HG03520 (cell line): ENCODE measurements at regions not wholly inside any gene's neighbourhood (a gene's known extent, or its start where the extent isn't known, plus 50 kb on each side); places are given as distances from the start of the nearest gene placed in this dataset.

ENCODE experiments used
- ATAC-seq: cut with Tn5 transposase; IDR thresholded peaks from one replicate; pipeline ENCODE4 v1.9.1; 2021; ENCODE audit warnings: mild to moderate bottlenecking, moderate library complexity; ENCODE audit not compliant: unreplicated experiment

- no peak for ATAC-seq
Observed at GRCh38 chr16:50469744-50470321, 78.4 kb upstream of the NKD1 start.

- ATAC-seq, result no peak
Observed at GRCh38 chr16:50469121-50469743, 79.0 kb upstream of the NKD1 start.

DNA sequence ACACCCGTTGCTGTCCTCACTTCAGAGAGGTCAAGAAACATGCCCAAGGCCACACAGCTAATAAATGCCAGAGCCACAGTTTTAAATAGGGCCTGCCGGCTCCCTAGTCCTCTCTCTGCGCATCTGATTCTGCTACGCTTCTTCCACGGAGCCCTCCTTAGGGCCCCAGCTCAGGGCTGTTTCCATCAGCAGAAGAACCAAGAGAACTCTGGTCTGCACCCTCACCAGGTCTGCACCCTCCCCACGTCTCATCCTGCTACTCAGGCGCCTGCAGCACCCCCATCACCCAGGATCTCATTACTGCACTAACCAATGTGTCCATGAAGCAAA, 79.5 kb upstream of the NKD1 start:
- no peak for ATAC-seq

DNA sequence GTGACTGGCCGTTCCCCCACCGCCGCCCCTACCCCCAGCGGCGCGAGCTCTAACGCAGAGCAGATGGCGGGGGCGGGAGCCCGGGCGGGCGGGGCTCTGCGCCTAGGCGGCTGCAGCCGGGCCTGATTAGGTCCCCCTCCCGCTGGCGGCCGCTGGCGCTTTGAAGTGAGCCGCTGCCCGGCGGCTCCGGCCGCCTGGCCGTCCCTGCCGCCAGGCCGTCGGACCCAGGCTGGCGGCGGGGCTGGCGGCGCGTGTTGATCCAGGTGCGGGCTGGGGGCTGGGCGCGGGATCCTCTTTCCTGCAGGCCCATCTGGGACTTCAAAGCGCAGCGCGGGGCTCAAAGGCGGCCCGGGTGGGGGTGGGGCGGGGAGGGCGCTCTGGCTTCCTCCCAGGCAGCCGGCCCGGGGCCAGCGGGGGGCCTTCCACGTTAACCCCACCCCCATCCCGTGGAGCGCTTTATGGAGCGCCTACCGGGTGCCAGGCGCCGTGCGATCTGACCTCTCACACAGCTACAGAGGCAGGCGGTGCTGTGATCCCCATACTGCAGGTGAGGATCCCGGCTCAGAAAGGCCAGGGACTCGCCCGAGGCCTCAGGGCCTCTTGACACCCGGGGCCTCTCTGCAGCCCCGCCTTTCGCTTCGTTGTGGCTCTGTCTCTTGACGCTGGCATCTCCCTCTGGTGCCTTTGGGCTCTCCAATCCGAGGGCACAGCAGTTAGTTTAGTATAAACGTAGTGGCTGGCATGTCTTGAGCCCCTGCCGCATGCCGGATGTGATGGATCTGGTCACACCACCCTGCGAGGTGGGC, 80.0 kb upstream of the NKD1 start:
- no peak for ATAC-seq

DNA sequence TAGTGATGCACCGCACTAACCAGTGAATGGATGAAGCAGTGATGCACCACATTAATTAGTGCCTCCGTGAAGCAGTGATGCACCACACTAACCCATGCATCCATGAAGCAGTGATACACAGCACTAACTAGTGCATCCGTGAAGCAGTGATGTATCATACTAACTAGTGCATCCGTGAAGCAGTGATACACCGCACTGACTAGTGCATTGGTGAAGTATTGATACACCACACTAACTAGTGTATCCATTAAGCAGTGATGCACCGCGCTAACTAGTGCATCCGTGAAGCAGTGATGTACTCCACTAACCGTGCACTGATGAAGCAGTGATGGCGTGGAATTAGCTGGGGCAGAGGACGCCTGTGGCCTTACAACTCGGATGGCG, 80.6 kb upstream of the NKD1 start:
- ATAC-seq, result no peak

DNA sequence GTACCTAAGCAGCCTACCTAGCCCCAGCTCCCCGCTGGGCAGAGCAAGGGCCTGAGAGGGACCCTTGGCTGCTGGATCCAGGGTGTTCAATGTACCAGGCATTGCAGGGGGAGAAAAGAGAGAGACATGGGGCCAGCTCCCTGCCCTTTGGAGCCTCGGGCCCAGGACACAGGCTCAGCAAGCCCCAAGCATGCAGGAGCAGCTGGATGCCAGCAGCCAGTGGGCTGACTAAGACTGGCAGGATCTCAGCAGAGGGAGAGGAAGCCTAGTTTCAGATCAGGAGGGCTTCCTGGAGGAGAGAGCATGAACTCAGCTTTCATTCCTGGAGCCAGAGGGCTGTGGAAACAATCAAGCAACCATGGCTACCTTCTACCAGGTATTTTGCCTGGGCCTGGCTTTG, 82.0 kb upstream of the NKD1 start:
- ATAC-seq, result no peak

GRCh38 chr16:50464325-50465290, 83.6 kb upstream of the NKD1 start:
- no peak for ATAC-seq

- ATAC-seq, result no peak
Observed at GRCh38 chr16:50463581-50464324, 84.4 kb upstream of the NKD1 start.

- no peak for ATAC-seq
Observed at GRCh38 chr16:50462793-50463507, 85.2 kb upstream of the NKD1 start.

DNA sequence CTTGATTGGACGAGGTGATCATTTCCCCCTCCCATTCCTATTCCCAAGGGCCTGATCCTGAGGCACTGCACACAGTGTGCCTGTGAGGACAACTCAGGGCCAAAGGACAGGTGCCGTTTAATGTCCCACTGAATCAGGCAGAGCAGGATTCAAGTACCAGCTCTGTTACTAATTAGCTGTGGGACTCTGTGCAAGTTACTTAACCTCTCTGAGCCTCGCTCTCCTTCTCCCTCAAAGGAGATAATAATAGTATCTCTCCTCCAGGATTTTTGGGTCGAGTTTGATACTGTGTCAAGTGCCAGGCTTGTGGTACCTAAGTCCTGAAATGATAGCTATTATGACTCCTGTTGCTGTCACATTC, 86.8 kb upstream of the NKD1 start:
- ATAC-seq, result no peak

- ATAC-seq, result no peak
Observed at GRCh38 chr16:50460538-50461399, 87.4 kb upstream of the NKD1 start.

- no peak for ATAC-seq
Observed at GRCh38 chr16:50459496-50460080, 88.6 kb upstream of the NKD1 start.

- no peak for ATAC-seq
Observed at GRCh38 chr16:50458667-50459495, 89.3 kb upstream of the NKD1 start.

GRCh38 chr16:50457979-50458491, 89.2 kb upstream of the BRD7 start:
- ATAC-seq, result no peak

- no peak for ATAC-seq
Observed at GRCh38 chr16:50457423-50457822, 88.6 kb upstream of the BRD7 start.

DNA sequence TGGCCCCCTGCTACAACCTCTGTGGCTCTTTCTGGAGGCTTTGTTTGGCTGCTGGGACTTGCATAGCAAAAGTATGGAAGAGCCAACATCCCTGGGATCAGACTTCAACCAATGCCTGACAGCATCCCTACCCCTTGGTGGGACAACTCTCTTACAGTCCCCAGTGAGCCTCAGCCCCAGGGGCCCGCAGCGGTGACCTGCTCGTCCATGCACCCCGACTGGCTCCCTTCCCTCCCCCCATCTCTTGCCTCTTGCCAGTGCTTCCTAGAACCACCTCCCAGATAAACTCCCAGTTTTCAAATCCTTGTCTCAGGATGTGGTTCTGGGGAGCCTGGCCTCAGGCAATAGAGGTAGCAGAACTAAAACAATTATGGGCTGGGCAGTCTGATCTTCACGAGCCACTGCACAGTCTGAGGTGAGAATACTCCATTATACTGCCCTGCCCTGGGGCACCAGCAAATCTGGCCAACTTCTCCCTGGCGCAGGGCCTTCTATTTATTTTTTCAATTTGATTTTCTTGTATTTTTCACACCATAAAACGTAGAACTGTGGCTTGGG, 86.6 kb upstream of the BRD7 start:
- ATAC-seq, result no peak

DNA sequence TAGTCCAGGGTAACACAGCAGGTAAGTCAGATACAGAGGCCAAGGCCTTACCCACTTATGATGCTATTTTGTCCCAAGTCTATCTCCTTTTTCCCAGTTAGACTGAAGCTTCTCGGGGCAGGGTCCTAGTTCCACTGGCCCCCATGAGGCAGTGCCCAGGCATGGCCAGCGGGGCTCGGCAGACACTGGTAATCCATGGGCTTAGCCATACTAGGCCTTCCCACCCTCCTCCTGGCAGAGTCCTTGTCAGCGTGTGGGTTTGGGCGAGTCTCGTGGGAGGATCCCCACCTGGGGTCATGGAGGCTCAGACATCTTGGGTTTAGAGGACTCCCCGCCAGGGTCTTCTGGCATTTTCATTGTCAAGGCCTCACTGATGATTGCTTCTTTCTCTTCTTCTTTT, 84.7 kb upstream of the BRD7 start:
- no peak for ATAC-seq
